Jurkat, Clone E6-1 (cell line): ENCODE measurements at regions not wholly inside any gene's neighbourhood (a gene's known extent, or its start where the extent isn't known, plus 50 kb on each side); places are given as distances from the start of the nearest gene placed in this dataset.

Experiments
- DNase-seq: peaks from one replicate; pipeline ENCODE4 v3.0.0-alpha.2; 2011; ENCODE audit warnings: low read depth, low spot score
- H3K4me3 ChIP-seq: 2 replicates; pipeline ENCODE4 v1.5.1; 2011; ENCODE audit warnings: mild to moderate bottlenecking, low read length, control low read depth, moderate library complexity

DNA sequence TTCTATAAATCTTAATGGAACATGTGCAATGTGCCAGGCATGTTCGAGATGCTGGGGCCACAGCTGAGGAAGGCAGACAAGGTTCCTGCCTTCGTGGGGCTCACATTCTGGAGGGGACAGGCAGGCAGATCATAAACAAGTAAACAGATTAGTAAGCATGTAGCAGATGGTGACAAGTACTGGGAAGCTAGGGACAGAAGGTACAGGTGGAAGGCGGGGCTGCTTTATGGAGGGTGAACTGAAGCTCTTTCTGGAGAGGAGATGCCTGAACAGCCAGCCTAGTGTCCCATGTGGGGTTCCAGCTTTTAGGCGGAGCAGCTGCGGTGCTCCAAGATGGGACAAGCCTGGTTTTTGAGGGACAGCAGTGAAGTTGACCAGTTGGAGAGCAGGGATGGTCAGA is 74.7 kb upstream of the SNRK start:
- no peak overlapping the region for H3K4me3 ChIP-seq
- no peak for DNase-seq

DNA sequence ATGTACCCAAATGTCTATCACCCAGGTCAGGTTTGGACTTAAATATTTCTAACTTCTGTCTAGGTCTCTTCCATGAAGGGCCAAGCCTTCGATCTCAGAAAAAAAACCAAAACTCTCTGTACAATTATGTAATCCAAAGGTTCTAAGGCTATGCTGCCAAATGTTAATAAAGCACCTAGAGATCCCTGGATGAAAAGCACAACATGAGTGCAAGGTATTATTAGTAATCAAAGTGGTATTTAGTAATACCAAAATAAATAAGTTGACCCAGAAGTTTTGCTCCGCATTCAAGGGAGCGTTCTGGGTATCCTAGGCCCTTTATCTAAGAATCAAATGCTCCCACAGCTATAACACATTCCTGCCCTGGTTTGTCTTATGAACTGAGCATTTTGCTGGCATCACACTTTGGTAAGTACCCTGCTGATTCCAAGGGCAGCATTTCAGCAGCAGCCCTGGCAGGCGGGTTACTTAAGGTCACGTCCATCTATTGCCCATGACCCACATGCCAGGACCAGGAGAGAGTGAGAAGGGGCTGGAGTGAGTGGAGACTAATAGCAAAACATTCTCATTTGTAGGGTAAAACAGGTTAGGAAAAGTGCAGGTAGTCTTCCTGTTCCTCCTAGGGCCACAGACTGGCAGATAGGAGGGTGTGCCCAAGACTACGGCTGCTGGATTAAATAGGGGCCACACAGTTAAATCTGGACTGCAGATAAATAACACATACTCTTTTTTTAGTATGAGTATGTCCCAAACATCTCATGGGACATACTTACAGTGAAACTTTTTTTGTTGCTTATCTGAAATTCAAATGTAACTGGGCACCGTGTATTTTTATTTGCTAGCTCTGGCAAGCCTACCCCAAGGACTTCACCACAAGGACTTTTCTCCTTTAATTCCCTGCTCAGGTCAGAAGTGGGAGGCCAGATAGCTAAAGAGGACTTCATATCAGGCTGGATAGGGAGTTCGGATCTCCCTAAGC is 76.0 kb upstream of the SNRK start:
- no peak for DNase-seq
- no peak overlapping the region for H3K4me3 ChIP-seq

DNA sequence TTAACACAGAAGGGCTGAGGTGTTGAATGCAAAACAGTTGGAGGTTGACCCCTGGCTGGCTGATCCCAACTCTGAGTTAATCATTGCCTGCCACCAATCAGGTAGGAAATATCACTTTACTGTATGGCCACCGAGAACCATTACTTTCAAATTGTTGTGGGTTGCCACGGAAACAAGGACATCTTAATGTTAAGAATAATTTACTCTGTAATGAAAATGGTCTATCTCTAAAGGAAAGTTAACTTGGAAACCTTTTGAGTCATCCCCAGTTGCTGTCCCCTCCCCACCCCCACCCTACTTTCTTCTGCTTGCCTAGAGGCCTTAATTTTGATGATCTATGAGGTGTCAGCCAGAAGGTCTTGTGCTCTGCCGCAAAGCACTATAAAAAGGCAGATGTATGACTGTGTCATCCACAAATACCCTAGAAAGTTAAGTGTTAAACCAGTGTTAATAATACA is 78.7 kb upstream of the SNRK start:
- H3K4me3 ChIP-seq: no peak overlapping the region
- no peak for DNase-seq

DNA sequence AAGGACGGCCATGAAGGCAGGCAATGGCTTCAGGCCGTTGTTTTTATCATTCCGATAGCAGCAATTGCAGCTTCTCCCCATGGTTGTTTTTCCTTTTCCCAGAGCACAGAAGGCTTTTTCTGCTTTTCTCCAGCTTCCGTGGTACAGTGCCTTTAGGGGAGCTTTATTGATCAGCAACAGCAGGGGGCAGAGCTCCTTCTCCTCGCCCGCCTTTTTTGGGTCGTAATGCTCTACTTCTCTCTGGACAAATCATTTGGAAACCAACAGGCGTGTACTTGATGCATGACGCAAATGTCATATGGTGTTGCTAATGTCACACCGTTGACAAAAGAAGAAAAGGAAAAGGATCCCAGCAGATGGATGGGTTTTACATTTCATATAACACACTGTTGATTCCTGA is 79.7 kb upstream of the SNRK start:
- no peak for DNase-seq

DNA sequence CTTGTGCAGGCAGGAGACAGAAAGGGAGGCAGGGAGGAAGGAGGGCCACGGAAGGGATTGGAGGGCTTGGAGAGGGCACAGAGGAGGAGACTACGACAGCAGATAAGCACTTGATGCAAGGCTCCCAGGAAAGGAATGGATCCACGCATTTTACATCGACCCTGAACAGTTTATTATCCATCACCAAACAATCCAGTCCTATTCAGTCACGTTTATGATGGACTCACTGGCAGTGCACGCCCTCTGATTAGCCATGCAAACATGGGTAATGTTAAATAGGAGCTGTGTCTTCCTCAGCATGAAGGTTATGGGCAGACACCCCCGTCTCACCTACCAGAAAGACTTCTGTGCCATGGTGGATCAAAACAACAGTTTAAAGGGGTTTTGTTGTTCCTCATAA is 80.2 kb upstream of the SNRK start:
- no peak overlapping the region for H3K4me3 ChIP-seq
- DNase-seq: no peak

More for the DNA sequence above, 79.7 kb upstream of the SNRK start:
- H3K4me3 ChIP-seq: no peak overlapping the region

DNA sequence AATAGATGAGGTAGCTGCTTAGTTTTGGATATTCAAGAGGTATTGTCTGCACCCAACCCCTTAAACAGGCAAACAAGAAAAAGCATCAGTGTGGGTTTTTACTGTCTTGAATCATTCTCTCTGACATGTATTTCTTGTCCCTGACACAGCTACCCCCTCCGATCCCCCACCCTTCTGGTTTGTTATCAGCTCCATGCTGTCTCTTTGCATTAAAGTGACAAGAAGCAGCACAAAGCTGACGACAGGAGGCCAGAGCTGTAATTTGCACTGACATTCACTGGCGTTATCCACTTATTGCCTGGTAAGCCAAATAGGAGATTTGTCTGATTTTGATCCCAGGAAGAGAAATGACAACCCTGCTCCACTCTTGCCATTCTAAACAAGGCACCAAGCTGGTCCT is 83.3 kb upstream of the SNRK start:
- DNase-seq: no peak
- H3K4me3 ChIP-seq: no peak overlapping the region

DNA sequence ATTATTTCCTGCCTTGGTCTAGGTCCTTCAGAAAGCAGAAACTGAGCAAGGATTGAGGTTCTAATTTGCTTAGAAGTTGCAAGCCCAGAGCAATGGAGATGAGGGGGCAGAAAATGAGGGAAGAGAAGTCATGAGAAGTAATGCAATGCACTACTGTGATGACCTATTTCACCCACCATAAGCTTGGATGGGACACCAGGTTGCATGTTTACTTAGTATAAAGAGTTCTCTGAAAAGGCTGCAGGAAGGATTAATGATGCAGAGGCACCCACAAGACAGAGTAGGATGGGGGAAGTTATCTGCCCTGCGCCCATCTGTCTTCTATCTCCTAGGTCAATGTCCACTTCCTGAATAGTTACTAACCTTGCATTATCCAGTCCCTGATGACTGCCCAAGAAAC is 84.8 kb upstream of the SNRK start:
- H3K4me3 ChIP-seq: no peak overlapping the region
- DNase-seq: no peak

DNA sequence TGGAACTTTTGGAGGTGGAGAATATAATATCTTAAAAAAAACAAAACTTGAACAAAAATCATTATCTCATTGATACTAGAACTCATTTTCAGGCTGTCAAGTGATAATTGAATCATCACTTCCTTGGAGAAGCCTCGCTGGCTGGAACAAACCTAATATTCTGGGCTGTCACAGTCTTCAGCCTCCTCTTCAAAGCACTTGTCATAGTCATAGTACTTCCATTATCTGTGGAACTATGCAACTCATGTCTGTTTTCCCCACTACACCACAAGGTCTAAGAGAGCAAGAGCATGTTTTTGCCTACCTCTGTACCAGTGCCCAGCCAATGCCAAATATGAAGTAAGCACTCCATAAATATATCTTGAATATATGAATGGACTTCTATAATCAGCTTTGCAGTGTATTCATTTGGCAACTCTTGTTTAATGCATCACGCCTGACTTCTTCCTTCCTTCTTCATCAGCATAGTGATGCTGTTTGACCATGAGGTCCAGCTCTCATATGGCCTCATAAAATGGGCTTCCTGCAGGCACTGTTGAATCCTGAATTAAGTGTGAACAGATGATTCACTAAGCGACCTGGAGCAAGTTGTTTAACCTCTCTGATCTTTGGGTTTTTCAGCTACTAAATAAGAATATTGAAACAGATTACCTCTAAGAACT is 86.6 kb upstream of the SNRK start:
- H3K4me3 ChIP-seq: no peak overlapping the region
- DNase-seq: no peak

DNA sequence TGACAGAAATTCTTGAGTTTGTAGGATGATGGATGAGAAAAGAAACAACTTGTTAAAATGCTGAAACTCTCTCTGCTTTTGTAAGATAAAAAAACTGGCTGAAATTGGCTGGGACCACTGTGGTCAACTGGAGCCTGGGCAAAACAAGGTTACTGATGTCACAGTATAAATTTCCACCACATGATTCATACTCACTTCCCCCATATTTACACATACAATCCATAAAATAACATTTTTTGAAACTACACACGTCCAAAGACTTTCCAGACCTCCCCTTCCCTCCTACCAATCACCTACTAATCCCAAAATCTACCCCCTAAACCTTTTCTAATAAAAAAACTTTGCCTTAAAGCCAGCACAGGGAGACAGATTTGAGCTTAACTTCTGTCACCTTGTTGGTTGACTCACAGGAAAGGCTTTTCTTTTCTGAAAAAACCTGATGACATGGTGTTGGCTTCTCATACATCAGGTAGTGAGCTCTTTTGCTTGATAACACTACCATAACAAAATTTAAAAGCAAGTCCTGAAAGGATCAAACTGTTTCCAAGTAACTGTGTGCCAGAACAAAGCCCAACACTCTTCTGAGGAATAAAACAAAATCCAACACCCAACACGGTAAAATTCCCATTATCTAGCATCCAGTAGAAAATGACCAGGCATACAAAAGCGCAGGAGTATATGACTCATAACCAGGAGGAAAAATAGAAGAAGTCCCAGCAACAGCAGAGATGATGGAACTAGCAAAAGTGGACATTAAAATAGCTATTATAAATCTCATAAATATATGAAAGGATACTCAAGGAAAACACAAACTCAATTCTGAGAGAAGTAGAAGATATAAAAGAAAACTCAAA is 87.3 kb upstream of the SNRK start:
- no peak overlapping the region for H3K4me3 ChIP-seq
- no peak for DNase-seq

DNA sequence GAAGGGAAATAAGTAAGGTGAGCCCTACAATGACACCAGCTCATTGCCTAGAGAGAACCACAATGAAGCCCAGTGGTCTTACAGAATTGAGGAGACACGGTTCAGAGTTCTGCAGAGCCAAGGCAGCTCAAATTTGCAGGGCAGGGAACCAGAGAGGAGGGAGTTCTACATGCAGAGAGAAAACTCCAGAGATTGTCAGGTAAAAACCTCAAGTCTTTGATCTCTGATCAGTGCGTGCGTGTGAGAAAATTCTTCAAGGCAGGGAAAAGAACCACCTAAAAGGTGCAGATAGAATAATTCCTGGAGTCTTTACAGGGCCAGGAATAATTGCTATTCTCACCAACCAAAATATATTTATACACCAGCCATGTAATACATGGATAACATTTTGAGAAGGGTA is 88.0 kb upstream of the SNRK start:
- no peak for DNase-seq
- H3K4me3 ChIP-seq: no peak overlapping the region

DNA sequence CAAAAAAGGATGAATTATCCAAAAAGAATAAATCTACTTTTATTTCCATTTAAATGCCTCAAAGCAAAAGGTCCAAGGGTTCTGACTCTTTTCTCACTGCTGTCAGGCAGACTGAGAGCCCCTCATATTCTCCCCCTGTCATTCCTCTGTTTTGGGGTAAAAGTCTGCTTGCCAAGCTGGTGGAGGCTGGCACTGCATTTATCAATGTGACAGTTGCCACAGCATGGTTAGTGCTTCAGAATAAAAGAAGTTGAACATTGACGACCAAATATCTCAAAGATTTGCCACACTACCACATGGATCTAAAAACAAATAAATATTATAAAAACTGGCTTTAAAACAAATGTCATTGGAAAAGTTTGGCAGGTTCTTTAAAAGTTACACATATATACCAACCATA is 89.2 kb upstream of the SNRK start:
- no peak for DNase-seq
- H3K4me3 ChIP-seq: no peak overlapping the region

DNA sequence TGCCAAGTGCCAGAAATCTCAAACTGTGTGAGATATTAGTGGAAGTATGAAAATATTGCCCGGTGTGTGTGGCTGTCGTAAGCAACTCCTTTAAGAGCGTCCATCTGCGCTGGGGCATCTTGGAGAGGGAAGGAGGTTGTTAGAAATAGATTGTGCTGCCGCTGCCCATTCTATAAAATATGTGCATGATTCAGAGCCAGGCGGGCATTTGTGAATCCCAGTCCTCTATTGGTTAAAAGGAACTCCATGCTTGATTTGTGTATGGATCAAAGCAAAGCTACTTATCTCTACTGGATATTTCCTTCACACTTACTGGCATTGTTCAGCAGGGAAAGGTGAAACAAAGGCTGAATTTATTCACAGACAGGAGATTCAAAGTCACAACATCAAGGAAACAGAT is 89.6 kb upstream of the SNRK start:
- no peak for DNase-seq
- H3K4me3 ChIP-seq: no peak overlapping the region

DNA sequence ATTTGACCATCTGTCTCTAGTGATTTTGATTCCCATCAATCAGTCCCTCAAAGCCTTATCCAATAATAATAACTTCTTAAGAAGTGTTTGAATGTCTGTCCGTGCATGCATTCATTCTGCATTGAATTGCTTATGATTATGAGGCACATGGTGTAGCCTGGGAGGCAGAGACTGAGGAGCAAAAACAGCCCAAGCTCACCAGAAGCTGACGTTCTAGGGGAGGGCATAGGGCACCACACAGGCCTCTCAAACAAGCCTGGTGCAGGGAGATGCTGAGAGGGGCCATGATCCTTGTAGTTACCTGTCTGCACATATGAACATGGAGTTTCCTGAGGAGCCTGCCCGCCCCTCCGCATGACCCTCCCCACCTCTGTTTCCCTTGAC is 89.2 kb upstream of the POMGNT2 start:
- no peak overlapping the region for H3K4me3 ChIP-seq
- no peak for DNase-seq

DNA sequence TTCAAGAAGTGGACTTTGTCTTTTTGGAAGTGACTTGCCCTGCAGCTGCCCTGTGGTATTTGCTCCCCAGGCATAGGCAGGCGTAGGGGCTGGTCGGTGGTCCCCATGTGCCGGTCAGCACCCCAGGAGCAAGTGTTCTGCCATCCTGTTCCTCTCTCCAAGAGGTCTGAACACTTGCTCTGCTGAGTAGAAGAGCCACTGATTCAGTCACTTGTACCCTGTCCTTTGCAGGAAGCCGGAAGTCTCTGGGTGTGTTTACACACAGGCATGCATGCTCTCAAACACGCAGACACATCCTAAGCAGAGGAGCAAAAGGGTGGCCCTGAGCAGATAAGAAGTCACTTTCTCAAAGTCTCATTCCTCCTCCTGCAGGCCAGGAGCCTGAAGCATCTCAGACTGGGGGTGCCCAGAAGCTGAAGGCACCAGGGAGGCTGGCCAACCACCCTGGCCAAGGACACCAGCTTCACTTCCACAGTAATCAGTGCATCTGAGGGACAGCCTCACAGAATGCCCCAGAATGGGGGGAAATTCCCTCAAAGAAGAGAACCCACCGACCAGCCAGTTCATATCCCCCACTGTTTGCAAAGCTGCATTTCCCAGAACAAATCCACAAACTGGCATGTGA is 88.7 kb upstream of the POMGNT2 start:
- no peak overlapping the region for H3K4me3 ChIP-seq
- DNase-seq: peak; percentile 17

DNA sequence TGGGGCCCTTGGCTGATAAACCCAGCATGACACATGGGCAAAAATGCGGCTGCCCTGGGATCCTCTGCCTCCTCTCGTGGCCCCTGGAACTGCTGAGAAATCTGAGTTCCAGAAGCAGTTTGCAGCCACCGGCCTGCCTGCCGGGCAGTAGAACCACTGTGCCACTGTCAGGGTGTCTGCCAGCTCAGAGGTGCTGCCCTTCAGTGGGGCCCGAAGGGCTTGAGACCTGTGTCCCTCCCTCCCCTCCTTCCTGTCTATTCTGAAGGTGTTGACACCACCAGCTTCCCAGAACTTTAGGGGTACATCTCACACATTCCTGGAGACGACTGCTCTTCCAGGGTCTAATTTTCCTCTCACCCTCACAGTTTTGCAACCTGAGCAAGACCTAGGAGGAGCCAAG is 88.2 kb upstream of the POMGNT2 start:
- no peak for DNase-seq
- H3K4me3 ChIP-seq: no peak overlapping the region

DNA sequence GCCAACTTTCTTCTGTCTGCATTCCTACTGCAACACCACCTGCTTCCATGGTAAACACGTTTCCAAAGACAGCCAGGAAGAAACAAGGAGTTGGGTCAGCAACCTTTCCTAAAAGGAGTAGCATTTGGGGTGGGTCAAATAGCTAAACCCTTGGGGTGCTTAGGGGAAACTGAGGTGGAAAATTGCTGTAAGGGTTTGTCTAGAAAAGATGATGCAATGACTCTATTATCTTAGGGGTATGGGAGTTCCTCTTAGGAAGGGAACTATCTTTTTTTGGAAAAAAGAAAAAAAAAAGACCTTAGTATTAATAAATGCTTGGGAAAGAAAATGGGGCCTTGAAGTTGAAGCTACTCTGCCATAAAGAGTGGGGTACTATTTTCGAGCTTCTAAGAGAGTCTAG is 86.1 kb upstream of the POMGNT2 start:
- no peak overlapping the region for H3K4me3 ChIP-seq
- no peak for DNase-seq

DNA sequence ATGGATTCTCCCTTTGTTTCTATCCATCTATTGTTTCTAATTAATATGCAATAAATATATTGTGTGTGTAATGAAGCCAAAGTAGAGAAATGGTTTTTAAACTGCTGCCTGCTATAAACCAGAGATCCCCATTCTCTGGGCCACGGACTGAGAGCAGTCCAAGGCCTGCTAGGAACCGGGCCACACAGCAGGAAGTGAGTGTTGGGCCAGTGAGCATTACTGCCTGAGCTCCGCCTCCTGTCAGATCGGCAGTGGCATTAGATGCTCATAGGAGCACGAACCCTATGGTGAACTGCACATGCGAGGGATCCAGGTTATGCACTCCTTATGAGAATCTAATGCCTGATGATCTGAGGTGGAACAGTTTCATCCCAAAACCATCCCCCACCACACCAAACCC is 85.2 kb upstream of the POMGNT2 start:
- no peak for DNase-seq
- no peak overlapping the region for H3K4me3 ChIP-seq

DNA sequence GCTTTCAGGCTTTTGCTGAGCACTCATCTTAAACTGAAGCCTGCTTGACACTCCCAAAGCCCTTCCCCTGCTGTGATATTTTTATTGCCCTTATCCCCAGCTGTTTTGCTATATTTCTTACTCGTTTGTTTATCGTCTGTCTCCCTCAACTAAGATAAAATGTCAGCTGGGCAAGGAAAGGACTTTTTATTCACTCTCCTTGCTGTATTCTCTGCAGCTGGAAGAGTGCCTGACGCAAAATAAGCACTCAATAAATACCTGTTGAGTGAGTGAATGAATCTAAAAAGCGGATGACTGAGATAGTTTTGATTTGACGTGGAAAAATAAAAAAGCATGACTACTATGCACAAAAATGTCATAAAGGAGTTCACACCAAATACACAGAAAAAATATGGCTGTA is 84.8 kb upstream of the POMGNT2 start:
- no peak for DNase-seq
- no peak overlapping the region for H3K4me3 ChIP-seq

DNA sequence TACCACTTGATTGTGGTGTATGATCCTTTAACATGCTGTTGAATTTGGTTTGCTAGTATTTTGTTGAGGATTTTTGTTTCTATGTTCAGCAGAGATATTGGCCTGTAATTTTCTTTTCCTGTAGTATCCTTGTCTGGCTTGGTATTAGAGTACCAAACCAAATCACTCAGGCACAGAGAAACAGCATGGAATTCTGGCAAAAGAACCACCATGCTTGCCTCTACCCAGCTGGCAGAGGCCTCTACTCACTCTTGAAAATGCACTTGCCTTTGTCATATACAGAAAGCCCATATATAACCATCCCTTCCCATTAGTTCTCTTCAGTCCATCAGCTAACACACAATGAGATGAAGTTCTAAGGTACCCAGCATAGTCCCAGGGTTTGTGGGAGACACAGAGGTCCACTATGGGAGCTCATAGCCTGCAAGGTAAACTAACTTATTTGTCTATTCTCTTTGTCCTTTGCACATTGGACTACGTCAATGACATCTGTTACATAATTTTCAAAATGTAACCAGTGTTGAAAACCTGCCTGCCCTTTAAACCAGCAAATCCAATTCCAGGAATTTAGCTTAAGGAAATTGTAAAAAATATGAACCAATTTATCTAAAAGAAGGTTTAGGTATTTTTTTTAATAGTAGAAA is 82.1 kb upstream of the POMGNT2 start:
- no peak overlapping the region for H3K4me3 ChIP-seq
- DNase-seq: no peak
